MM.1S (cell line): ENCODE measurements at regions not wholly inside any gene's neighbourhood (a gene's known extent, or its start where the extent isn't known, plus 50 kb on each side); places are given as distances from the start of the nearest gene placed in this dataset.

Experiments used
- DNase-seq: peaks from one replicate; pipeline ENCODE4 v3.0.0-alpha.2; 2015
- H2AFZ ChIP-seq: fragments of 300-600 bp; sonication (generic); 2 replicates; pipeline ENCODE4 v1.6.0; 2016; ENCODE audit warnings: antibody characterized with exemption, low read length
- H3F3A ChIP-seq: fragments of 300-600 bp; sonication (generic); 2 replicates; pipeline ENCODE4 v1.6.1; 2016; ENCODE audit warnings: mild to moderate bottlenecking, antibody characterized with exemption, low read length, moderate library complexity, mixed read lengths; ENCODE audit not compliant: insufficient read depth
- H3K27ac ChIP-seq: fragments of 300-600 bp; sonication (generic); 2 replicates; pipeline ENCODE4 v1.5.1; 2016; ENCODE audit warnings: mild to moderate bottlenecking, low read length
- H3K27me3 ChIP-seq: fragments of 300-600 bp; sonication (generic); replicated peaks from 2 replicates; pipeline ENCODE4 v1.6.0; 2016; ENCODE audit warnings: low read length; ENCODE audit not compliant: insufficient read depth
- H3K36me3 ChIP-seq: fragments of 300-600 bp; sonication (generic); replicated peaks from 2 replicates; pipeline ENCODE4 v1.6.1; 2016; ENCODE audit warnings: mild to moderate bottlenecking, low read length, mixed read lengths; ENCODE audit not compliant: insufficient read depth
- H3K4me1 ChIP-seq: fragments of 300-600 bp; sonication (generic); 2 replicates; pipeline ENCODE4 v1.6.1; 2016; ENCODE audit warnings: low read length, mixed read lengths
- H3K4me2 ChIP-seq: fragments of 300-600 bp; sonication (generic); 2 replicates; pipeline ENCODE4 v1.6.0; 2016; ENCODE audit warnings: low read depth, low read length
- H3K4me3 ChIP-seq: fragments of 300-600 bp; sonication (generic); 2 replicates; pipeline ENCODE4 v1.5.1; 2016; ENCODE audit warnings: low read length, mixed read lengths
- H3K79me2 ChIP-seq: fragments of 300-600 bp; sonication (generic); 2 replicates; pipeline ENCODE4 v1.6.1; 2016; ENCODE audit warnings: mixed run types, low read length, mixed read lengths
- H3K9ac ChIP-seq: fragments of 300-600 bp; sonication (generic); 2 replicates; pipeline ENCODE4 v1.6.1; 2016; ENCODE audit warnings: low read length, mixed read lengths
- H3K9me2 ChIP-seq: fragments of 300-600 bp; sonication (generic); replicated peaks from 2 replicates; pipeline ENCODE4 v1.6.1; 2016; ENCODE audit warnings: mild to moderate bottlenecking, low read length, mixed read lengths; ENCODE audit not compliant: insufficient read depth
- H3K9me3 ChIP-seq: fragments of 300-600 bp; sonication (generic); replicated peaks from 2 replicates; pipeline ENCODE4 v1.6.1; 2016; ENCODE audit warnings: mild to moderate bottlenecking, low read length, mixed read lengths; ENCODE audit not compliant: insufficient read depth
- H4K20me1 ChIP-seq: fragments of 300-600 bp; sonication (generic); 2 replicates; pipeline ENCODE4 v1.6.1; 2016; ENCODE audit warnings: mild to moderate bottlenecking, low read length, moderate library complexity, mixed read lengths; ENCODE audit not compliant: insufficient read depth
- CTCF ChIP-seq: fragments of 300-600 bp; sonication (generic); IDR thresholded peaks from 2 replicates; pipeline ENCODE4 v1.5.1; 2016; ENCODE audit warnings: antibody characterized with exemption, low read length, mixed read lengths
- EZH2 ChIP-seq: fragments of 300-600 bp; sonication (generic); optimal IDR thresholded peaks from 2 replicates; pipeline ENCODE3; 2017; ENCODE audit warnings: low read depth, mild to moderate bottlenecking, antibody characterized with exemption, low read length, mixed read lengths
- EZH2phosphoT487 ChIP-seq: fragments of 300-600 bp; sonication (generic); IDR thresholded peaks from 2 replicates; pipeline ENCODE4 v1.6.1; 2018; ENCODE audit warnings: antibody characterized with exemption, low read length

- Histone ChIP-seq H3K27ac (no peak overlapping the region), H3F3A (no peaks in the 10 kb centered on the region), H3K4me2 (no peak overlapping the region), H3K9me2 (no peaks in the 10 kb centered on the region), H3K4me1 (no peaks in the 10 kb centered on the region), H3K9me3 (no peaks in the 10 kb centered on the region), H2AFZ (no peak overlapping the region), H3K27me3 (no peaks in the 10 kb centered on the region), H3K36me3 (no peaks in the 10 kb centered on the region), H3K79me2 (no peaks in the 10 kb centered on the region), H3K9ac (no peak overlapping the region), H3K4me3 (no peak overlapping the region), H4K20me1 (no peaks in the 10 kb centered on the region)
- TF ChIP-seq CTCF: no peak
- no peak for DNase-seq
These were observed 99.8 kb upstream of the ARHGAP28 start for GRCh38 chr18:6629635-6630140.

DNA sequence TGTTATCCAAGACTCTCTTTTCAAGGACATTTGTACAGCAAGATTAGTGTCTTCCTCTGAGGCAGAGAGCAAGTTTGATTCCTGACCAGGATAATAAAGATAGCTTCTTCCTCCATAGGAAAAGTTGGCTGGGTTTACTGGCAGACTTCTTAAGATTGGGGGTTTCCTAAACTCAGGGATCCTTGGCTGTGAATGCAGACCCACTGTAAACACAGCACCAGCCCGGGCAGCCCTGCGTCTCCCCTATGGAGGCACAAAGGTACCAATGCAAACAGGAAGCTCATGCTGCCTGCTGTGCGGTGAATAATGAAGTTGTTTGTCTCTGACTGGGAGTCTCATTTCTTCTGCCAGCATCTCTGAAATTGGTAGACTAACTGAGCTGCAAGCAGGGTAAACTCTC is 96.2 kb upstream of the ARHGAP28 start:
- H3K9me2 ChIP-seq: no peaks in the 10 kb centered on the region
- no peak for DNase-seq
- H2AFZ ChIP-seq: no peak overlapping the region
- H3F3A ChIP-seq: no peaks in the 10 kb centered on the region
- no peaks in the 10 kb centered on the region for H3K36me3 ChIP-seq
- H3K27ac ChIP-seq: no peak overlapping the region
- H3K4me2 ChIP-seq: no peak overlapping the region
- no peaks in the 10 kb centered on the region for H3K4me1 ChIP-seq
- H3K9ac ChIP-seq: no peak overlapping the region
- H3K4me3 ChIP-seq: no peak overlapping the region
- H4K20me1 ChIP-seq: no peaks in the 10 kb centered on the region
- TF ChIP-seq CTCF (no peak), EZH2 (no peak), EZH2phosphoT487 (no peak)
- no peaks in the 10 kb centered on the region for H3K27me3 ChIP-seq
- H3K79me2 ChIP-seq: no peaks in the 10 kb centered on the region
- H3K9me3 ChIP-seq: no peaks in the 10 kb centered on the region

GRCh38 chr18:6636091-6636490 is 93.4 kb upstream of the ARHGAP28 start:
- Histone ChIP-seq H3K9ac (no peak overlapping the region), H3K9me2 (no peaks in the 10 kb centered on the region), H3K27me3 (no peaks in the 10 kb centered on the region), H3K4me3 (no peak overlapping the region), H2AFZ (no peak overlapping the region), H3K79me2 (no peaks in the 10 kb centered on the region), H3K27ac (no peak overlapping the region), H3K4me2 (no peak overlapping the region), H3K9me3 (no peaks in the 10 kb centered on the region), H4K20me1 (no peaks in the 10 kb centered on the region), H3K4me1 (no peaks in the 10 kb centered on the region), H3K36me3 (no peaks in the 10 kb centered on the region), H3F3A (no peaks in the 10 kb centered on the region)
- no peak for TF ChIP-seq EZH2
- TF ChIP-seq EZH2phosphoT487: no peak
- no peak for TF ChIP-seq CTCF
- no peak for DNase-seq

GRCh38 chr18:6638447-6638846 is 91.1 kb upstream of the ARHGAP28 start:
- Histone ChIP-seq H3K9me2 (no peaks in the 10 kb centered on the region), H3K79me2 (no peaks in the 10 kb centered on the region), H3K9ac (no peak overlapping the region), H3K27me3 (no peaks in the 10 kb centered on the region), H3K4me1 (no peaks in the 10 kb centered on the region), H3K27ac (no peak overlapping the region), H3K4me2 (no peak overlapping the region), H3K36me3 (no peaks in the 10 kb centered on the region), H3F3A (no peaks in the 10 kb centered on the region), H3K9me3 (no peaks in the 10 kb centered on the region), H2AFZ (no peak overlapping the region), H4K20me1 (no peaks in the 10 kb centered on the region), H3K4me3 (no peak overlapping the region)
- TF ChIP-seq EZH2 (no peak), EZH2phosphoT487 (no peak), CTCF (no peak)
- DNase-seq: no peak
